ENCODE measurements at regions not wholly inside any gene's neighbourhood (a gene's known extent, or its start where the extent isn't known, plus 50 kb on each side); places are given as distances from the start of the nearest gene placed in this dataset.

DNA sequence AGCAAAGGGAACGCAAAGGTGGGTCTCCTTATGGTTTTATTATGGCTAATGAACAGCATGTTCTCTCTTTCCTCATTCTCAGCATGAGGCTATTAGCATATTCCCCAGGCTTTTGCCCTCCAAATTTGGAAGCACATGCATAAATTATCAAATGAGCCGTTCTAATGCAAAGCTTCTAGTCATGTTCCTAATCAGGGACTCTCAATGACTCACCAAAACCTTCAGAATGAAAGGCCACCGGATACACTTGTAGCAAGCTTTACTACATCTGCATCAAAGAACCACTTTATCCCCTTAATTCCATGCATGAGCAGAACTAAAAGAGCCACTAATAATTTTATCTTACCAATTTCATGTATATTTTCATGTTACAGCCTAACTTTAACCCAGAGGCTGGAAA lies 310.5 kb downstream of the LRATD1 start:
- H3K27me3 ChIP-seq, result no peaks in the 10 kb centered on the region
- no peaks in the 10 kb centered on the region for H3K36me3 ChIP-seq
- intact Hi-C loops (cut with DNase I), result no loop called here
- no peaks in the 10 kb centered on the region for H3K4me1 ChIP-seq
- WGBS, 2 donors, result 78 to 85% methylated on average over 3 of the region's 3 CpGs
- no peak overlapping the region for H3K27ac ChIP-seq
- H3K9me3 ChIP-seq, result no peaks in the 10 kb centered on the region
- no peak for DNase-seq
- H3K4me3 ChIP-seq (replicated peaks in 1 of 3), result no peak overlapping the region
- no peak for TF ChIP-seq POLR2A (IDR thresholded peaks at IDR 0.05)
- TF ChIP-seq, protein P1, sequence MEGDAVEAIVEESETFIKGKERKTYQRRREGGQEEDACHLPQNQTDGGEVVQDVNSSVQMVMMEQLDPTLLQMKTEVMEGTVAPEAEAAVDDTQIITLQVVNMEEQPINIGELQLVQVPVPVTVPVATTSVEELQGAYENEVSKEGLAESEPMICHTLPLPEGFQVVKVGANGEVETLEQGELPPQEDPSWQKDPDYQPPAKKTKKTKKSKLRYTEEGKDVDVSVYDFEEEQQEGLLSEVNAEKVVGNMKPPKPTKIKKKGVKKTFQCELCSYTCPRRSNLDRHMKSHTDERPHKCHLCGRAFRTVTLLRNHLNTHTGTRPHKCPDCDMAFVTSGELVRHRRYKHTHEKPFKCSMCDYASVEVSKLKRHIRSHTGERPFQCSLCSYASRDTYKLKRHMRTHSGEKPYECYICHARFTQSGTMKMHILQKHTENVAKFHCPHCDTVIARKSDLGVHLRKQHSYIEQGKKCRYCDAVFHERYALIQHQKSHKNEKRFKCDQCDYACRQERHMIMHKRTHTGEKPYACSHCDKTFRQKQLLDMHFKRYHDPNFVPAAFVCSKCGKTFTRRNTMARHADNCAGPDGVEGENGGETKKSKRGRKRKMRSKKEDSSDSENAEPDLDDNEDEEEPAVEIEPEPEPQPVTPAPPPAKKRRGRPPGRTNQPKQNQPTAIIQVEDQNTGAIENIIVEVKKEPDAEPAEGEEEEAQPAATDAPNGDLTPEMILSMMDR (IDR thresholded peaks at IDR 0.05), result no peak

DNA sequence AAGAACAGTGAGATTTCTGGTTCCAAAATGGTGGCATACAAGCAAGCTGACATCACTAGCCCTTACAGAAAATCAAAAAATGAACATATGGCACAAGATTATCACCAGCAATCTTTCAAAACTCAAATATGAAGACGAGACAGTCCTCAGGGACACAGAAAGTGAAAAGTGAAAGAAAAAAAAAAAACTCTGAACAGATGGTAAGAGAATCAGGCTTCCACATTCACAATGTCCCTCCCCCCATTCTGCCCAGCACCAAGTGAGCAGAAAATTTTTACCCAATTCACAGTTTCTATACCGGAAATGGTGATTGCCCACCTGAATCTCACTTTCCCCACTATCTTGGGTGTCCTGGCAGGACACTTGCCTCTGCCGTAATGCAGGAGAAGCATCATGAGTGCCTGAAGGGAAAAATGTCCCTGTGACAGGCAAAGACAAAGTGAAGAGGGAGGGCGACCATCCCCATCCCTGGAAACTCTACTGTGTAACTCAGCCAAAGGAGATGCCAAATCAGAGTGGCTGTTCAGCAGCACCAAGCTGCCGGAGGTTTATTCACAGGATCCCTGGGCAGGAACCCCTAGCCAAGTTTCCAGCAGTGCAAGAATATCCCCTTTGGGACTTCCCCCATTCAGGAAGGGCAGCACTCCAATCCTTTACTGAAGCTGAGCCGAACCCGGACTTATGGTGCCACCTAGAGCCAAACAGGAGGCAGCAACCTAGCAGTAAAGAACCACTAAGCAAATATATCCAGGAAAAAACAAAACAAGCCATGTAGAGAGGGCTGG lies 312.2 kb downstream of the LRATD1 start:
- Histone ChIP-seq H3K36me3 (no peaks in the 10 kb centered on the region), H3K9me3 (no peaks in the 10 kb centered on the region), H3K4me3 (replicated peaks in 1 of 3) (no peak overlapping the region), H3K27me3 (no peaks in the 10 kb centered on the region), H3K4me1 (no peaks in the 10 kb centered on the region), H3K27ac (no peak overlapping the region)
- WGBS, 2 donors, result 64 to 66% methylated on average over 7 of the region's 7 CpGs
- TF ChIP-seq POLR2A (IDR thresholded peaks at IDR 0.05), result no peak
- TF ChIP-seq, protein P1 (IDR thresholded peaks at IDR 0.05), result no peak
- intact Hi-C loops (cut with DNase I), result no loop called here
- DNase-seq, result no peak

DNA sequence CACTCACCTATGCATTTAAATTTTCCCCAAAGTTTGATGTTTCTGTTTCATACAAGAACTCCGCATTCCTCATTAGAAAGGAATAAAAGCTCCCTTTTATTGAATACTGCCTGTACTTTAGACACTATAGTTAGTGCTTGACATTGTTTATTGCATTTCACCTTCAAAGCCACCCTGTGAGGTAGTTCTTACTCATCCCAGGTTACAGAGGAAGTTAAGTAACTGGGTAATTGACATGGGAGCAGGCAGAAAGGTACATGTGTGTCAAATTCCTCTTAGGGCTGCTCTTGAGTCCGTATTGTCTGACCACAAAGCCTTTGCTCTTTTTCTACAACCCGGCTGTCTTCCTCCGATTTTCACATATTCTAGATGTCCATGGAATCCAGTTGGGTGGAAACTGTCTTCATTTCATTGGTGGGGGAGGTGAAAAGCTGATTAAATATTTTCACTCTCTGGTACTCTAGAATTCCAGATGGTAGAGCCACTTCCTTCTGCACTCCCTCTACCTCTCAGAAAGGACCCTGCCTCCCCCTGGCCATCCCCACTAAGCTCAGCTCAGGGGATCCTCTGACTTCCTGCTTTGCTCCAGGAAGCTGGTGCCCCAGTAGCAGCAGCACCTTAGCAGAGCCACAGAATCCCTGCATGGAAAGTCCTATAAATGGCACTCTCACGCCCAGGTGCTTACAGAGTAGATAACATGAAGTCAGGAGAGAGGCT lies 319.2 kb downstream of the LRATD1 start:
- intact Hi-C loops (cut with DNase I), result no loop called here
- 86 to 91% methylated on average over 5 of the region's 5 CpGs for WGBS, 2 donors
- DNase-seq, result no peak
- H3K4me1 ChIP-seq, result no peaks in the 10 kb centered on the region
- H3K27ac ChIP-seq, result no peak overlapping the region
- H3K36me3 ChIP-seq, result no peaks in the 10 kb centered on the region
- no peaks in the 10 kb centered on the region for H3K27me3 ChIP-seq
- TF ChIP-seq, protein P1 (IDR thresholded peaks at IDR 0.05), result no peak
- TF ChIP-seq POLR2A (IDR thresholded peaks at IDR 0.05), result no peak
- H3K4me3 ChIP-seq (replicated peaks in 1 of 3), result no peak overlapping the region
- no peaks in the 10 kb centered on the region for H3K9me3 ChIP-seq

DNA sequence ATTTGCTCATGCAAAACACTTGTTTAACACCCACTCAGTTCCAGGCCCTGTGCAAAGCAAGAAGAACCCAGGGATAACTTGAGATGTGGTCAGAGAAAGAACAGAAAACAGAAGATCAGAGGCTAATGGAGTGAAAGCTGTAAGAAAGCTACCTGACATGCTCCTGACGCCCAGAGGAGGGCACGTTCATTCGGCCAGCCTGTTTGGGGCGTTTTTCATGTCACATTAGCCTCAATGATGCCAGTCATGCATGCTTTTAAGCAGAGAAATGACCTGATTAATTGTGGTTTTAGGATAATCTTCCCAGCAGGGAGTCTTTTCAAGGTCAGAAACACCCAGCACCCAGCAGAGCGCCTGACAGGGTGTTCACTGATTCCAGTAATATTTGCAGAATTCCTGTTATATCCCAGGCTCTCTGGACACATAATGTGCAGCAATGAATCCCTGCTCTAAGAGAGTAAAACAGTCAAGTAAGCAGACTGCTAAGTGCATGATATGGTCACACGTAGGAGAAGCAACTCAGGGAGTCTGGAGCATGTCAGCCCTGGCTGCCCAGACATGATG lies 320.0 kb downstream of the LRATD1 start:
- H3K36me3 ChIP-seq, result no peaks in the 10 kb centered on the region
- WGBS, 2 donors, result 62 to 74% methylated on average over 6 of the region's 6 CpGs
- no peaks in the 10 kb centered on the region for H3K4me1 ChIP-seq
- no peaks in the 10 kb centered on the region for H3K9me3 ChIP-seq
- H3K4me3 ChIP-seq (replicated peaks in 1 of 3), result no peak overlapping the region
- no peak for TF ChIP-seq POLR2A (IDR thresholded peaks at IDR 0.05)
- TF ChIP-seq, protein P1 (IDR thresholded peaks at IDR 0.05), result no peak
- intact Hi-C loops (cut with DNase I), result no loop called here
- H3K27me3 ChIP-seq, result no peaks in the 10 kb centered on the region
- H3K27ac ChIP-seq, result no peak overlapping the region
- no peak for DNase-seq
